ENCODE measurements at regions not wholly inside any gene's neighbourhood (a gene's known extent, or its start where the extent isn't known, plus 50 kb on each side); places are given as distances from the start of the nearest gene placed in this dataset.

GRCh38 chr2:21730141-21730540 is 606.4 kb downstream of the TDRD15 start:
- DNase-seq (ENCODE audit: extremely low read depth, insufficient read length), result no peak
- no peaks in the 10 kb centered on the region for H3K36me3 ChIP-seq (ENCODE audit: control insufficient read depth, insufficient read depth, low read length)
- no peaks in the 10 kb centered on the region for H3K27me3 ChIP-seq (replicated peaks; ENCODE audit: control insufficient read depth, insufficient read depth, low read length)
- no peak overlapping the region for H3K4me3 ChIP-seq (replicated peaks; ENCODE audit: low read depth, low read length)
- TF ChIP-seq, protein P1, sequence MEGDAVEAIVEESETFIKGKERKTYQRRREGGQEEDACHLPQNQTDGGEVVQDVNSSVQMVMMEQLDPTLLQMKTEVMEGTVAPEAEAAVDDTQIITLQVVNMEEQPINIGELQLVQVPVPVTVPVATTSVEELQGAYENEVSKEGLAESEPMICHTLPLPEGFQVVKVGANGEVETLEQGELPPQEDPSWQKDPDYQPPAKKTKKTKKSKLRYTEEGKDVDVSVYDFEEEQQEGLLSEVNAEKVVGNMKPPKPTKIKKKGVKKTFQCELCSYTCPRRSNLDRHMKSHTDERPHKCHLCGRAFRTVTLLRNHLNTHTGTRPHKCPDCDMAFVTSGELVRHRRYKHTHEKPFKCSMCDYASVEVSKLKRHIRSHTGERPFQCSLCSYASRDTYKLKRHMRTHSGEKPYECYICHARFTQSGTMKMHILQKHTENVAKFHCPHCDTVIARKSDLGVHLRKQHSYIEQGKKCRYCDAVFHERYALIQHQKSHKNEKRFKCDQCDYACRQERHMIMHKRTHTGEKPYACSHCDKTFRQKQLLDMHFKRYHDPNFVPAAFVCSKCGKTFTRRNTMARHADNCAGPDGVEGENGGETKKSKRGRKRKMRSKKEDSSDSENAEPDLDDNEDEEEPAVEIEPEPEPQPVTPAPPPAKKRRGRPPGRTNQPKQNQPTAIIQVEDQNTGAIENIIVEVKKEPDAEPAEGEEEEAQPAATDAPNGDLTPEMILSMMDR (IDR thresholded peaks at IDR 0.05; ENCODE audit: insufficient read depth, low read length, poor library complexity, severe bottlenecking), result no peak

GRCh38 chr2:21740484-21740883 is 616.7 kb downstream of the TDRD15 start:
- no peak for DNase-seq (ENCODE audit: extremely low read depth, insufficient read length)
- Histone ChIP-seq H3K36me3 (ENCODE audit: control insufficient read depth, insufficient read depth, low read length) (no peaks in the 10 kb centered on the region), H3K27me3 (replicated peaks; ENCODE audit: control insufficient read depth, insufficient read depth, low read length) (no peaks in the 10 kb centered on the region), H3K4me3 (replicated peaks; ENCODE audit: low read depth, low read length) (no peak overlapping the region)
- TF ChIP-seq, protein P1 (IDR thresholded peaks at IDR 0.05; ENCODE audit: insufficient read depth, low read length, poor library complexity, severe bottlenecking), result no peak

DNA sequence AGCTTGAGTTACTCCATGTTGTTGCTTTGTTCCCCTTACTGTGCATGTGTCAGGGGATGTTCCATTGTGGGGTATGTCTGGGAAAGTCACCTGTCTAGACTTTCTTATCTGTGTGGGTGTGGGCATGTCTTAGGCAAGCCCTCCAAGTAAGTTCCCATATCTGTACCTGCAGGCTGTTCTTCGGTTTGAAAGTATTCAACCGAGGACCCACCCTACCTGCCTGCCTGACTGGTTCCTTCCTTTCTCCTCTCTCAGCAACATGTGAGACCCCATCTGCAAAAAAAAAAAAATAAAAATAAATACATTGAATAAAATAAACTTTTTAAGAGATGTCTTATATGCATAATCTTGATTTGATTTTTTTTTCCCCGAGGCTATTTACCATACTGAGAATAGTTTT is 622.7 kb downstream of the TDRD15 start:
- no peaks in the 10 kb centered on the region for H3K36me3 ChIP-seq (ENCODE audit: control insufficient read depth, insufficient read depth, low read length)
- no peak for DNase-seq (ENCODE audit: extremely low read depth, insufficient read length)
- no peaks in the 10 kb centered on the region for H3K27me3 ChIP-seq (replicated peaks; ENCODE audit: control insufficient read depth, insufficient read depth, low read length)

GRCh38 chr2:21748501-21748900 is 624.7 kb downstream of the TDRD15 start:
- no peak for DNase-seq (ENCODE audit: extremely low read depth, insufficient read length)
- Histone ChIP-seq H3K27me3 (replicated peaks; ENCODE audit: control insufficient read depth, insufficient read depth, low read length) (no peaks in the 10 kb centered on the region), H3K4me3 (replicated peaks; ENCODE audit: low read depth, low read length) (no peak overlapping the region), H3K36me3 (ENCODE audit: control insufficient read depth, insufficient read depth, low read length) (no peaks in the 10 kb centered on the region)
- TF ChIP-seq, protein P1 (IDR thresholded peaks at IDR 0.05; ENCODE audit: insufficient read depth, low read length, poor library complexity, severe bottlenecking), result no peak

More for the DNA sequence above, 622.7 kb downstream of the TDRD15 start:
- TF ChIP-seq, protein P1 (IDR thresholded peaks at IDR 0.05; ENCODE audit: insufficient read depth, low read length, poor library complexity, severe bottlenecking), result no peak
- H3K4me3 ChIP-seq (replicated peaks; ENCODE audit: low read depth, low read length), result no peak overlapping the region

DNA sequence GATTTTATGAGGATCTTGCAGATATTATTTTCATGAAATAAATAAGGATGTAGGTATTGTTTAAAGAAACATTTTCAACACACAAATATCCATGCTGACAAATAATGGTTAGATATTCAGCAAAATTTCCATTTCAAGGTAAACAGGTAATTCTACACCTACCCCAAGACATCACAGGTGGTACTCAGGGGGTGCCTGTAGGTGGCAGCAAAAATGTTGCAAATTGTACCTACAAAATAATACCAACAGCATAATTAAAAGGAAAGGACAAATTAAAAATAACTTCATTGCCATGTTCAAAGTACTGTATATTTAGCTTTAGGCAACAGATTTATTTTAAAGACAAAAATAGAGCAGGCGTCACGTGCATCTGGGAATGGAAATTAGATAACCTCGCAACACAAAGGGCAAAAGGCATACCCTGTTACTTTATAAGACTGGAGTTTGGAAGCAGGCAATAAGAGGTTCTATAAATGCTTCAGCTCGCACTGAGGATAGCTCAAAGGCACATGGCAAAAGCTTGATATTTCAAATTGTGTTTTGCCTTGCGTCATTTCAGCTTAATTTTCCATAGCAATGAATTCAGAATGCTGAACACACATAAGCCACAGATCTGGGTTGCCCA is 630.5 kb downstream of the TDRD15 start:
- no peaks in the 10 kb centered on the region for H3K36me3 ChIP-seq (ENCODE audit: control insufficient read depth, insufficient read depth, low read length)
- TF ChIP-seq, protein P1 (IDR thresholded peaks at IDR 0.05; ENCODE audit: insufficient read depth, low read length, poor library complexity, severe bottlenecking), result peak; percentile 35
- no peak for DNase-seq (ENCODE audit: extremely low read depth, insufficient read length)

More for the DNA sequence above, 630.5 kb downstream of the TDRD15 start:
- Histone ChIP-seq H3K4me3 (replicated peaks; ENCODE audit: low read depth, low read length) (no peak overlapping the region), H3K27me3 (replicated peaks; ENCODE audit: control insufficient read depth, insufficient read depth, low read length) (no peaks in the 10 kb centered on the region)
